HepG2 (cell line): ENCODE measurements at regions not wholly inside any gene's neighbourhood (a gene's known extent, or its start where the extent isn't known, plus 50 kb on each side); places are given as distances from the start of the nearest gene placed in this dataset.

Experiments
- ATAC-seq: fragments of 200-7000 bp; cut with Tn5 transposase; 3 replicates; pipeline ENCODE4 v1.9.1; 2020; ENCODE audit warnings: mild to moderate bottlenecking, moderate library complexity
- BruUV-seq: library from RNA; stranded (reverse); fragments of 400-500 nt; replicated peaks from 2 replicates; lab custom pipeline; 2021; lab: Mats Ljungman, UMichigan
- CTCF ChIA-PET: fragments of 300-600 bp; formaldehyde crosslinking; extraction: SDS; loops from one replicate; lab custom pipeline; 2021; ENCODE audit warnings: low total read pairs, inconsistent platforms, low intra/inter-chr PET ratio; lab: Yijun Ruan, JAX
- POLR2A ChIA-PET: fragments of 350-600 bp; sonication (Branson Sonifier 250); formaldehyde crosslinking; loops from one replicate; lab custom pipeline; 2020; ENCODE audit warnings: antibody characterized with exemption, inconsistent platforms; lab: Yijun Ruan, JAX
- DNase-seq: peaks from one replicate; pipeline ENCODE4 v3.0.0-alpha.2; 2015; ENCODE audit warnings: low spot score
- FAIRE-seq: peaks from 3 replicates; lab custom pipeline; 2011; peaks lifted over from hg19 to GRCh38; lab: Jason Lieb, UNC
- H2AFZ ChIP-seq: one replicate; pipeline ENCODE4 v1.6.1; 2011; ENCODE audit warnings: low read length, inconsistent platforms
- H3K27ac ChIP-seq: fragments of 300-600 bp; 3 replicates; pipeline ENCODE4 v1.8.0; 2011; ENCODE audit warnings: mixed run types, mild to moderate bottlenecking, mixed read lengths, low read length, inconsistent platforms; ENCODE audit not compliant: insufficient read depth; ENCODE audit errors: extremely low read length
- H3K27me3 ChIP-seq, 2 experiments: fragments of 200-600 bp in 1 of 2; 2 replicates in 1 of 2; 3 replicates in 1 of 2; pipeline versions ENCODE4 v1.6.0 to v1.8.0; 2011; ENCODE audit warnings: low read length in 2 of 2, mild to moderate bottlenecking in 2 of 2, moderate library complexity in 2 of 2, inconsistent platforms in 1 of 2; ENCODE audit not compliant: insufficient read depth in 2 of 2, control insufficient read depth in 1 of 2
- H3K36me3 ChIP-seq, 2 experiments: fragments of 200-600 bp in 1 of 2; replicated peaks in 1 of 2; 2 replicates in 1 of 2; 3 replicates in 1 of 2; pipeline versions ENCODE4 v1.5.1 to v1.8.0; 2011; ENCODE audit warnings: low read length in 2 of 2, inconsistent platforms in 1 of 2; ENCODE audit not compliant: insufficient read depth in 2 of 2, control insufficient read depth in 1 of 2
- H3K4me1 ChIP-seq: 2 replicates; pipeline ENCODE4 v1.5.1; 2012; ENCODE audit warnings: low read length, inconsistent platforms; ENCODE audit not compliant: insufficient read depth
- H3K4me2 ChIP-seq: 2 replicates; pipeline ENCODE4 v1.6.0; 2011; ENCODE audit warnings: low read depth, low read length, inconsistent platforms
- H3K4me3 ChIP-seq, 3 experiments: fragments of 200-600 bp in 1 of 3; sonication (generic), shearing (Covaris generic) in 1 of 3; replicated peaks in 1 of 3; 2 replicates each; pipeline ENCODE4 v1.5.1; 2011 to 2016; ENCODE audit warnings: low read length in 3 of 3, inconsistent platforms in 2 of 3, low read depth in 2 of 3, mild to moderate bottlenecking in 2 of 3, control low read depth in 1 of 3, mixed read lengths in 1 of 3; ENCODE audit not compliant: insufficient read depth in 1 of 3
- H3K79me2 ChIP-seq: one replicate; pipeline ENCODE4 v1.6.1; 2011; ENCODE audit warnings: low read length, inconsistent platforms; ENCODE audit not compliant: insufficient read depth
- H3K9ac ChIP-seq: 2 replicates; pipeline ENCODE4 v1.6.0; 2011; ENCODE audit warnings: mild to moderate bottlenecking, low read depth, low read length, inconsistent platforms; ENCODE audit not compliant: insufficient read depth
- H3K9me3 ChIP-seq: 2 replicates; pipeline ENCODE4 v1.5.1; 2012; ENCODE audit warnings: mild to moderate bottlenecking, low read length
- H4K20me1 ChIP-seq: 2 replicates; pipeline ENCODE4 v1.6.0; 2011; ENCODE audit warnings: inconsistent platforms, mild to moderate bottlenecking, low read length, moderate library complexity; ENCODE audit not compliant: insufficient read depth
- CERS6 ChIP-seq: sonication (generic); formaldehyde crosslinking; IDR thresholded peaks from 2 replicates; pipeline ENCODE4 v1.5.0; 2020; ENCODE audit warnings: missing genetic modification reagents
- ERF ChIP-seq: IDR thresholded peaks from 2 replicates; pipeline ENCODE4 v1.6.1; 2018; ENCODE audit warnings: missing biosample characterization, missing genetic modification reagents
- GMEB1 ChIP-seq: sonication (generic); formaldehyde crosslinking; IDR thresholded peaks from 2 replicates; pipeline ENCODE4 v1.5.1; 2020; ENCODE audit warnings: missing genetic modification reagents, mild to moderate bottlenecking, borderline replicate concordance
- MAFF ChIP-seq: IDR thresholded peaks from 2 replicates; pipeline ENCODE4 v1.6.1; 2011; ENCODE audit warnings: low read depth, low read length, improper control_type of control experiment
- MAFK ChIP-seq, 2 experiments: IDR thresholded peaks in 1 of 2; conservative IDR thresholded peaks in 1 of 2; 2 replicates each; pipeline ENCODE4 v1.6.1; 2011; ENCODE audit warnings: improper control_type of control experiment in 2 of 2, low read length in 2 of 2
- MTERF4 ChIP-seq: sonication (generic); formaldehyde crosslinking; IDR thresholded peaks from 2 replicates; pipeline ENCODE4 v1.8.0; 2023; ENCODE audit warnings: mild to moderate bottlenecking, missing genetic modification reagents
- TFAP4 ChIP-seq: sonication (generic); IDR thresholded peaks from 2 replicates; pipeline ENCODE4 v1.6.1; 2016; ENCODE audit warnings: low read depth, borderline replicate concordance
- ZBTB43 ChIP-seq: sonication (generic); formaldehyde crosslinking; conservative IDR thresholded peaks from 2 replicates; pipeline ENCODE4 v1.4.0; 2020; ENCODE audit warnings: missing genetic modification reagents
- ZFP62 ChIP-seq: sonication (generic); formaldehyde crosslinking; IDR thresholded peaks from 2 replicates; pipeline ENCODE4 v1.4.0; 2020; ENCODE audit warnings: missing genetic modification reagents
- ZNF17 ChIP-seq: sonication (generic); formaldehyde crosslinking; IDR thresholded peaks from 2 replicates; pipeline ENCODE4 v1.5.0; 2020; ENCODE audit warnings: mild to moderate bottlenecking, missing genetic modification reagents
- ZNF251 ChIP-seq: sonication (generic); formaldehyde crosslinking; IDR thresholded peaks from 2 replicates; pipeline ENCODE4 v1.9.0; 2021; ENCODE audit warnings: mild to moderate bottlenecking, missing genetic modification reagents
- ZNF569 ChIP-seq: sonication (generic); formaldehyde crosslinking; IDR thresholded peaks from 2 replicates; pipeline ENCODE4 v1.5.0; 2020; ENCODE audit warnings: mild to moderate bottlenecking, missing genetic modification reagents, moderate library complexity, borderline replicate concordance
- WGBS: methylation state at CpG from one replicate; pipeline ENCODE4 v1.1.6; 2017; ENCODE audit warnings: low lambda C conversion rate; 5-methylcytosine and 5-hydroxymethylcytosine counted together
- in situ Hi-C: cut with HindIII; loops from 2 replicates; pipeline ENCODE4 v1.10.0; 2017; ENCODE audit warnings: low pct_unique_long_range_greater_than_20kb; ENCODE audit not compliant: extremely low pct_ligation_motif_present
- intact Hi-C: fragments of 100-400 bp; cut with micrococcal nuclease; formaldehyde crosslinking; loops from one replicate; pipeline ENCODE4 v1.10.0; 2022; ENCODE audit not compliant: unreplicated experiment
- TF ChIP-seq, protein P1 (sequence below), 2 experiments: sonication (generic) in 1 of 2; formaldehyde crosslinking in 1 of 2; IDR thresholded peaks; 2 replicates each; pipeline versions ENCODE4 v1.4.0 to v1.6.1; 2018 to 2020; ENCODE audit warnings: missing genetic modification reagents in 2 of 2, borderline replicate concordance in 1 of 2, low read depth in 1 of 2, mild to moderate bottlenecking in 1 of 2, missing biosample characterization in 1 of 2
- TF ChIP-seq, protein P2 (sequence below): IDR thresholded peaks from 2 replicates; pipeline ENCODE4 v1.6.1; 2016; ENCODE audit warnings: mild to moderate bottlenecking

DNA sequence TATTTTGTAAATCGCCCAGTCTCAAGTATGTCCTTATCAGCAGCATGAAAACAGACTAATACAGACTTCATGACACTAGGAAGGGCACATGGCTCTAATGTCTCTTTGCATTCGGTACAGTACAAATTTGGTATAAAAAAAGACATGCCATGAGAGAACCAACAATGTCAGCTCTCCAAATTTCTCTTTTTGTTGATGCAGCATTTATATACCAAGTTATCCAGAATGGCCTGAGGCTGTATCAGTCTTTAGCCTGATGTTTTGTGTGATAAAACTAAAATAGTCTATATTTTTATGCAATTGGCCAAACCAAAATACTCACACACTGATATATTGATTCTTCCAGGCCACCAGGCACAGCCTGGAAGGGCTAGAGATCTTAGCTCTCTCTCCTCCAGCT, 124.3 kb upstream of the SAMSN1 start:
- Histone ChIP-seq H3K4me3 (no peak overlapping the region), H3K9ac (no peak overlapping the region), H3K27ac (no peak overlapping the region), H3K4me1 (no peaks in the 10 kb centered on the region), H3K9me3 (no peaks in the 10 kb centered on the region), H4K20me1 (no peaks in the 10 kb centered on the region), H3K36me3 (no peaks in the 10 kb centered on the region), H3K79me2 (no peaks in the 10 kb centered on the region), H2AFZ (no peak overlapping the region), H3K4me2 (no peak overlapping the region), H3K27me3 (no peaks in the 10 kb centered on the region)
- intact Hi-C loops = no loop called here
- in situ Hi-C loops = no loop called here
- CTCF ChIA-PET = no interaction called here
- DNase-seq (no peak), FAIRE-seq (no peak), ATAC-seq (no peak)
- 0% methylated on average over 2 of the region's 2 CpGs for WGBS
- POLR2A ChIA-PET = no interaction called here
- no TSS peak for BruUV-seq
- TF ChIP-seq MAFF (peak; percentile 39; the same call in 1 of the 2 replicates), MAFK (conservative IDR thresholded peaks at IDR 0.05 in 1 of 2, IDR thresholded peaks at IDR 0.05 in 1 of 2; ENCODE audit: low read length in 2 of 2) (peak in 1 of 2 experiments; percentile 64; a peak in 3 of 4 replicates), ZNF251 (CRISPR knock-in tag) (no peak), ZFP62 (no peak), TFAP4 (no peak), ERF (CRISPR knock-in tag) (no peak), ZBTB43 (no peak), ZNF17 (no peak), CERS6 (CRISPR knock-in tag) (no peak), GMEB1 (CRISPR knock-in tag) (no peak), MTERF4 (CRISPR knock-in tag) (no peak), ZNF569 (no peak)
- TF ChIP-seq, protein P1, sequence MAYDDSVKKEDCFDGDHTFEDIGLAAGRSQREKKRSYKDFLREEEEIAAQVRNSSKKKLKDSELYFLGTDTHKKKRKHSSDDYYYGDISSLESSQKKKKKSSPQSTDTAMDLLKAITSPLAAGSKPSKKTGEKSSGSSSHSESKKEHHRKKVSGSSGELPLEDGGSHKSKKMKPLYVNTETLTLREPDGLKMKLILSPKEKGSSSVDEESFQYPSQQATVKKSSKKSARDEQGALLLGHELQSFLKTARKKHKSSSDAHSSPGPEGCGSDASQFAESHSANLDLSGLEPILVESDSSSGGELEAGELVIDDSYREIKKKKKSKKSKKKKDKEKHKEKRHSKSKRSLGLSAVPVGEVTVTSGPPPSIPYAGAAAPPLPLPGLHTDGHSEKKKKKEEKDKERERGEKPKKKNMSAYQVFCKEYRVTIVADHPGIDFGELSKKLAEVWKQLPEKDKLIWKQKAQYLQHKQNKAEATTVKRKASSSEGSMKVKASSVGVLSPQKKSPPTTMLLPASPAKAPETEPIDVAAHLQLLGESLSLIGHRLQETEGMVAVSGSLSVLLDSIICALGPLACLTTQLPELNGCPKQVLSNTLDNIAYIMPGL (CRISPR knock-in tag; IDR thresholded peaks at IDR 0.05; ENCODE audit: borderline replicate concordance in 1 of 2, low read depth in 1 of 2) = no peak
- TF ChIP-seq, protein P2, sequence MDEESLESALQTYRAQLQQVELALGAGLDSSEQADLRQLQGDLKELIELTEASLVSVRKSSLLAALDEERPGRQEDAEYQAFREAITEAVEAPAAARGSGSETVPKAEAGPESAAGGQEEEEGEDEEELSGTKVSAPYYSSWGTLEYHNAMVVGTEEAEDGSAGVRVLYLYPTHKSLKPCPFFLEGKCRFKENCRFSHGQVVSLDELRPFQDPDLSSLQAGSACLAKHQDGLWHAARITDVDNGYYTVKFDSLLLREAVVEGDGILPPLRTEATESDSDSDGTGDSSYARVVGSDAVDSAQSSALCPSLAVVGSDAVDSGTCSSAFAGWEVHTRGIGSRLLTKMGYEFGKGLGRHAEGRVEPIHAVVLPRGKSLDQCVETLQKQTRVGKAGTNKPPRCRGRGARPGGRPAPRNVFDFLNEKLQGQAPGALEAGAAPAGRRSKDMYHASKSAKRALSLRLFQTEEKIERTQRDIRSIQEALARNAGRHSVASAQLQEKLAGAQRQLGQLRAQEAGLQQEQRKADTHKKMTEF (CRISPR knock-in tag) = no peak
